ENCODE measurements at regions not wholly inside any gene's neighbourhood (a gene's known extent, or its start where the extent isn't known, plus 50 kb on each side); places are given as distances from the start of the nearest gene placed in this dataset.
"Not testable (repeated sequence)": the region's sequence is repeated elsewhere in the genome, so short reads cannot be mapped to it uniquely, and the experiment has no call there.

DNA sequence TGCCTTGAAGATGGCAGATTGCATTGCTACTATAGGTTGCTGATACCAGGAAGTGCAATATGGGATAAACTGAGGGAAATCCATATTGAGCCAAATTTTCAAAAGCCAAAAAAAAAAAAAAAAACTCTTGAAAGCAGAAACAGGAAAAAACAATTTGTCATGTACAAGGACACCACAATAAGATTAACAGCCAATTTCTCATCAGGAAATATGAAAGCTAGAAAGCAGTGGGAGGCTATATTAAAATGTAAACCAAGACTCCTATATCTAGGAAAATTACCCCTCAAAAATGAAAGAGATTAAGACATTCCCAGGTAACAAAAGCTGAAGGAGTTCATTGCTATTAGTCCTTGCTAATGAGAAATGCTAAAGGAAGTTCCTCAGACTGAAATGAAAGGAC is 462.8 kb upstream of the DPH6 start:
- no peak for DNase-seq

- DNase-seq: no peak
Observed at GRCh38 chr15:36024031-36024688, 478.2 kb upstream of the DPH6 start.

DNA sequence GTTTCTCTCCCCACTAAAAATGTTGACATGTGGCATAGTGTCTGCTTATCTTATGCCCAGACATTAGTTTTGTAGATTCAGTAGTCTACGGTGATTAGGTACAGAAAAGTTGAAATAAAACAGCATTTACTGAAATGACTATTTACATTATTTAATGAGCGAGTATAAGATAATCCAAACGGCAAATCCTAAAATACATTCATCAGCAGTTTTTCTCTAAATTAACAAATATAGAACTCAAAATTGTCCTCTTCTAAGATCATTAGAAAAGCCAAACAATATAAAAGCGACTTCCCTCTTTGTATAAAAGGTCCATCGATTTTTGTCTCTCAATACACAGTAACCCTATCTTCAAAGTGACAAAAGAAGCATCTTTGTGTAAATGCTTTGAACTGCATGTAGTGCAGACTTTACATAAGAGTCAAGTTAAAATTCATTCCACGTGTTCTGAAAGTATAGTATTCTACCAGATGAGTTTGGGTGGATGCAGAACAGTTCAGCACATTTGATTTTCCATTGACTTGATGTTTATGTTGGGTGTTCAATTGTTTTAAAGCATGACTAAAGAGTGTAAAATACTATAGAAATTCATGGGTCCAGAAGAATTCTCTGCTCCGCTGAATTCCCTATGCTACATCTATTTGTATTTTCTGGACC is 480.8 kb upstream of the DPH6 start:
- DNase-seq: no peak

GRCh38 chr15:36029606-36030210 is 483.7 kb upstream of the DPH6 start:
- no peak for DNase-seq

DNA sequence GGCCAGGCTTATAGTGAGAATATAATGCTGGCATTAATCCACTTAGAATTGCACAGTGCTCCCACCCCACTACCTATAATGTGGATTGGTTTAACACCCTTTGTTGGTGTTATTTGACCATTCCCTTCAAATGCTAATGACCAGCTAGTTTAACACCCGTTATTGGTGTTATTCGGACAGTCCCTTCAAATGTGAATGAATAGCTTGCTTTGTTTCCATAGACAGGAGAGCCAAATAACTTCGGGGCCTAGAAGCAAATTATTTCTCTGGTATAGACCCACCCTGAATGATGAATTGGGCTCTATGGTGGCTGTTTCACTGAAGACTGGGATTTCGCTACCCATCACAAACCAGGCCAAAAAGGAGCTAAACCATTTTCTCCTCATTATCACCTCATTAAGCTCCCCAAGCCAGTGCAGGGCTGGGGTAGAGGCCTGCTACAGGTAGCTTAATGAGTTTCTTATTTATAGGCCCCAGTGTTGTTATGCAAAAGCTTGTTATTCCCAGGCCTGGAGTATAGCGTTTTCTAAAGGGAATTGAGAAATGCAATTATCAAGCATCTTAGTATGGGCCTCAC is 494.1 kb upstream of the DPH6 start:
- no peak for DNase-seq

GRCh38 chr15:36047018-36047716 is 501.2 kb upstream of the DPH6 start:
- not testable (repeated sequence) for DNase-seq

GRCh38 chr15:36050899-36051298 is 504.9 kb upstream of the DPH6 start:
- no peak for DNase-seq

GRCh38 chr15:36052641-36053040 is 506.7 kb upstream of the DPH6 start:
- DNase-seq: not testable (repeated sequence)

DNA sequence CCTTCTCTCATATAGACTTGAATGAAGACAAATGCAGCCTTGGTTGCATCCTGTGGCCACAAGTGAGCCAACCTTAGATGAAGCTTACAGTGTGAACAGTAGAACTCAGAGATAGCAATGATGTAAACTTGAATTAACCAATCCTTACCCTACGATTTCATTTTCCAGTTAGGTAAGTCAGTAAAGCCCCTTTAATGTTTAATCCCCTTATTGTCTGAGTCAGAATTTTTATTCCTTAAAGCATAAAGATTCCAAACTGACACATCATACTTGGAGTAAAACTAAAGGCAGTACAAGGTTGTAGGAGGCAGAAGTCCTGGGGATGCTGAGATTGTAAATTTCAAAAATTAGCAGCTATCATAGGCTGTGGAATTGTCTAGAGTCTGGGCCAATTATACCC is 507.8 kb upstream of the DPH6 start:
- no peak for DNase-seq

GRCh38 chr15:36059596-36059995 is 513.6 kb upstream of the DPH6 start:
- DNase-seq: no peak

DNA sequence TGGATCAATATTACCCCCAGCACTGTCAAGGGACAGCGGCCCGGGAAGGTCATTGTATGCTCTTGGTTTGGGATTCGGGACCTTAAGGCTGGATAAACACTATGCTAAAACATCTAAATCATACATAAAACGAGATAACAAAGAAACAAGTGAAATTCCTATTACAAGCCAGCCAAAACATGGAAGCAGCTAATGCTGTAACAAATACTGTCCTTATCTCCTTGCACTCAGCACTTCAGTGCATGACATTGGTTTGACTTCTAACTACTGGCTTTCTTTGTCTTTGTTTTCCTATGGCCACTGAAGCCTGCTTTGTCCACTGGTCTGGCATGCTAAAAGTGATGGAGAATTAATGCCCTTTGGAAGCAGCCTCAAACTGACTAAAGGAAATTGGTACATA is 516.4 kb upstream of the DPH6 start:
- DNase-seq: no peak

DNA sequence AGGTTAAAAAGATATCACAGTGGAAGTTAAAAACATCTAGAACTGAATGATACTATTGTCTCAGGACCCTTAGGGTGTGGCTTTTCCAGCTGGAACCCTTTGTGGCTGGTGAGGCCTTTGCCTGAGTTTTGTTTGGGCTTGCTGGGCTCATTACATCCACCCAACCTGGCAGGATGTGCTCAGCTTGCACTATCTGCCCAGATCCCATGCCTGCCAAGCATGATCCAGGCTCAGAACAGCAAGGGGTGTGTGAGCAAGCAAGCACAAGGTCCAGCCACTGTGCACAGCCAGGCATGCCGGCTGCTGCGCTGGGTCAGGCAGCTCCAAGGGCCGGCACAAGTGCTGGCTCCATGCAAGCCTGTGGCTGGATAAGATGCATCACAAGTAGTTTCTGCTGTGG is 512.7 kb upstream of the CDIN1 start:
- DNase-seq: no peak

DNA sequence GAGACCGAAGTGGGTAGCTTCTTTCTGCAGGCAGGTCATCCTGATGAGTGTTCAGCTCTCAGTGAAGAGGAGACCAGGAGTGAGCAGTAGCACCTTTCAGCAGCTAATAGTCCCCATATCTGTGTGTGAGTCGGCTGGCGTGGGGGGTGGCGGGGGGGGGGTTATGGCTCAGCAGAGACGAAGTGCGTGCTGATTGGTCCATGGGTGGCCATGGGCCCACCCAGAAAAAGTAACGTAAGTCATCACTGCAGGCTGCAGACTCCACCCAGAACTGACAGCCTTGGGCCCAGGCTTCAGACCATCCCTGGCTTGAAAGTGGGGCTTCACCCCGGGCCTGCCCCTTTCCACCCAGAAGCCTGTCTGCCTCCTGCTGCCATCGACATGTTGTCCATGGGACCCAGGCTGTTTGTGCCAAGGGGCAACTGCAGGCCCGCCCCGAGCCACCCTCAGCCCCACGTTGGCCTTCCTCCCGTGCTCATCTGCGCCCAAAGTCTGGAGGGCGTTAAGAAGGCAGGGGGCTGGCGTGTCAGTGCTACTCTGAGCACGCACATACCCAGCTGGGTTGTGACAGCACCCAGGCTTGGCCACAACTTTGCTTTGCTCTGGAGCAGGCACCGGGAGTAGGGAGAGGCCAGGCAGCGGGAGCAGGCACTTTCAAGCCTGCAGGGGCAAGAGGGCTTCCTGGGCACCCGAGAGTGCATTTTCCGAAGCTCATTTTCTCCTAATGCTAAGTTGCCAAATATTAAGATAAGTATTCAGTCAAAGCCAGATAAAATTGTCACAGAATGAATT is 511.7 kb upstream of the CDIN1 start:
- no peak for DNase-seq

DNA sequence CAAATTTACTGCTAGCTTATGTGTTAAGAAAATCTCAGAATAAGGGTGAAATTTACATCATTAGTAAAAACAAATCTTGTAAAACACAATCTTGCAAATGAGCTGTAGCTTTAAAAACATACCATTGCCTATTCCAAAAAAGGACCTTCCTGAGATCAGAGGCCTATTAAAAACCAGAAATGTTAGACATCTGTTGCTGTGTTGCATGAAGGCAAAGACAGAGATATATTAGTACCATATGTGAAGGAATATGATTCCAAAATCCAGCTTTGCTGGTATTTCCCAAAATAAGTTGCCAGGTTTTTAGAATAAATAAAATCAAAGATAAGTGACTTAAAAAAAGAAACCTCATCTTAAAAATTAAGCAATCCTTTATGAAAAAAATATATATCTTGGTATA is 504.1 kb upstream of the CDIN1 start:
- no peak for DNase-seq

GRCh38 chr15:36079021-36079420 is 500.4 kb upstream of the CDIN1 start:
- DNase-seq: no peak

DNA sequence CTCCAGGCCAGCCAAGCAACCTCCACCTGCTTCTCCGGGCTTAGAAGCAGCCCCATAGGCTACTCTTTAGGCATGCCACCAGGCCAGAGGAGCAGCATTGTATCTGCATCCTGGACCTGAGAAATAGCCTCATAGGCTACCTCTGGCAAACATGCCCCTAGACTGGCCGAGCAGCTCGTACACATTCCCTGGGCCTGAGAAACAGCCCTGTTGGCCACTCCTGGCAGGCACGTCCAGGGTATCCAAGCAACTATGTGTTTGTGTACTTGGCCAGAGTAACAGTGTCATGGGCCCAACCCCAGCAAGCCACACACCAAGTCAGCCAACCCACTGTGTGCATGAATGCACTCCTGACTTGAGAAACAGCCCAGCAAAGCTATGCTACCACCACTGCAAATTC is 498.7 kb upstream of the CDIN1 start:
- DNase-seq: no peak

DNA sequence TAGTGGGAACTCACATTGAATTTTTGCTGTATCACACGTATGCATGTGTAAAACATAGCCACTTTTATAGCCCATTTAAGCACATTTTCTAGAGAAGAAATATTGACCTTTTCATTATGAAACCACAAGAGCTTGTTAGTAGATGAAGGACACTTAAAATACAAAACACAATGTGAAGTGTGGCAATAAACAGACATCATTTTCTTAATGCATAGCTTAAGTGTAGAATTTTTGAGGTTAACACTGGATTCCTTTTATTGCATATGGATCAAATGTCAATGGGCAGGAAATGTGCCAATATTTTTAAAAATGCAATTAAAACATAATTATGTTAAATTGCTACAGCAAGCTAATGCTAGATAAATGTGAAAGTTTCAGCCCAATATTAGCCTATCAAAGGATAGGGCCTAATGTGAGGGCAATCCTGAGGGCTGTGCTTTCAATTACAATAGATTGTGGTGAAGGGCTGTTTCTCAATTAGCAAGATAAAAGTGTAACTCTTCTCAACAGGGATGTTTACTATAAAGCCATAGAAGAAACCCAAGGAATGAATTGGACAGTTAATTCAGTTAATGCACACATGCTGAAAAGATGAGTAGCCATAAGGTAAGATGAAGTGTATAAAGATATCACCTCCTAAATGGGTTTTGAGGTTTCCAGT is 489.0 kb upstream of the CDIN1 start:
- no peak for DNase-seq

GRCh38 chr15:36106640-36107335 is 472.6 kb upstream of the CDIN1 start:
- no peak for DNase-seq

DNA sequence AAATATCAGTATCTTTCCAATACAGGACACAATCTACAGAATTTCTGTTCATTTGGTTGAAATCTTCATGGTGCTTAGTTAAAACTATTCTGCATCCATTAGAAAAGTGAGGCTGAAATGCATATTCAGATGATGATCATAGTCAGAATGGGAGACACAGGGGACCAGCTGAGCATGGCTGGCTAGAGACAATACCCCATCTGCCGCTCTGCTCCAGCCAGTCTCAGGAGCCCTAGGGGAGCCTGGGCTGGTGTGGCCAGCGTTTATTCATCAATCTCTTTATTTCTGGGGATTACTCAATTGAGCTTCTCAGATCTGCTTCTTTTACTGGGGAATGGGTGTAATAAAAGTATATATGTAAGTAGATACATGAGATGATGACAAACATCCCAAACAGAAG is 470.9 kb upstream of the CDIN1 start:
- DNase-seq: no peak

GRCh38 chr15:36109943-36110658 is 469.3 kb upstream of the CDIN1 start:
- no peak for DNase-seq

DNA sequence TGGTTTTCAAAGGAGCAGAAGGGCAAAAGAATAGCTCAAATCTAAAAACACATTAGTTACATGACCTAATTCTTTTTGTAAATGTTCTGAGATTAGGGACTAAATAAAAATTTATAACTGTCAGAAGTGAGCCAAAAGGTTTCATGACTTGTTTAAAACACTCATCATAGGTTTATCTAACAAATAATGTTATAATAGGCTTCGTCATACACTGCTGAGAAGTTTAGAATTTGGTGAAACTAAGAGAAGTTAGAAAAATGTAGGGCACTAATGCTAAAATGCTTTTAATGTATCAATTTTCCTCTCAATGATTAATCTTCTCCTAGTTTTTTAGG is 468.8 kb upstream of the CDIN1 start:
- DNase-seq: no peak
